ENCODE measurements at regions not wholly inside any gene's neighbourhood (a gene's known extent, or its start where the extent isn't known, plus 50 kb on each side); places are given as distances from the start of the nearest gene placed in this dataset.

- no peak for TF ChIP-seq CTCF (IDR thresholded peaks at IDR 0.05)
- TF ChIP-seq POLR2A (IDR thresholded peaks at IDR 0.05), result no peak
Observed at GRCh38 chr3:163185721-163186350, 1689.2 kb downstream of the OTOL1 start.
